ENCODE measurements at regions not wholly inside any gene's neighbourhood (a gene's known extent, or its start where the extent isn't known, plus 50 kb on each side); places are given as distances from the start of the nearest gene placed in this dataset.

DNA sequence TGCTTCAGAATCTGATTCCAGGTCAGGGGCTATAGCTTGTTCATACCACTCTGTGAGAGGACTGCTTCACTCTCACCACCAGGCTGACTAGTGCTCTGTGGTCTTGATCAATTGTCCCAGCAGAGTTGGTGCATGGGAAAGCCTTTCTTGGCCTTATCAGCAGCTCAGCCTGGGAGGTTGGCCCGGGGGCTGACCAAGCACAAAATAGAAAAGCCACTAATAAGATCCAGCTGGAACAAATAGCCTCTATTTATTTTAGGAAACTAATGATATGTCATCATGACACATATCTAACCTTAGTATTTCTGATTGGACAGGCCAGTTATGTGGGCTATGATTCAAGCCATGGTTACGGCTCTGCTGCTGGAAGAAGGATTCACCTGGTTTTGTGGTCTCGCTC is 134.2 kb downstream of the GDAP2 start:
- no peak overlapping the region for H3K27ac ChIP-seq
- H3K4me3 ChIP-seq = no peak overlapping the region

DNA sequence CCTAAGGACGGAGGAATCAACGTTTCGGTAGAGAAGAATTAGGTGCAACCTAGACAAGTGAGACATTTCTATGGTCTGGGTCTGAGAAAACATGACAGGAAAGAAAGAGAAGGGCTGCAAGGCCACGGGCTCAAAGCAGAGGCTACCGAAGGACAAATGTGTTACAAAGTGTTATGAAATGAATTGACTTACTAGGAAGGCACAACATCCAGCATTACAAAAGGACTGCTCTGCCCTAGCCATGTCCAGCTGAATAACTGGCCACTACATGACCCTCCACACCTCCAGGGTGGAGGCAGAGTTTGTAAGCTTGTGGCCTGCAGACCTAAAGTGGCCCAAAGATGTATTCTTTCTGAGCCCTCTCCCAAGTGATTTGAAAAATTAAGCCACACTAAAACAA is 133.6 kb downstream of the GDAP2 start:
- no peak overlapping the region for H3K4me3 ChIP-seq
- H3K27ac ChIP-seq = no peak overlapping the region

DNA sequence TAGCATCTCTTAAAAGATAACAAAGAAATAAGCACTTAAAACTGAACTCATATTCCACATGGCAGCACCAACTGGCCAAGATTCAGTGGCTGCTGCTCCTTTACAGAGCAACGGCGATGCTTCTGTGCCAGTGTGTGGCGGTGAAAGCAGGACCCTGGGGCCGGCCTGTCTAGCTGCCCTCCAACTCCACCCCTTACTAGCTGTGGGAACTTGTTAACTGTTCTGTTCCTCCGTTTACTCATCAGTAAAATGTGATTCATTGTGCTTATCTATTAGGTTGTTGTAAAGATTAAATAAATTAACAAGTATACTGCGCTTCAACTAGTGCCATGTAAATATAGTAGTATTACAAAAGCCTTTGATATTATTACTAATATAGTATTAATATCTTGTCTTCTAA is 133.2 kb downstream of the GDAP2 start:
- Histone ChIP-seq H3K4me3 (no peak overlapping the region), H3K27ac (no peak overlapping the region)

DNA sequence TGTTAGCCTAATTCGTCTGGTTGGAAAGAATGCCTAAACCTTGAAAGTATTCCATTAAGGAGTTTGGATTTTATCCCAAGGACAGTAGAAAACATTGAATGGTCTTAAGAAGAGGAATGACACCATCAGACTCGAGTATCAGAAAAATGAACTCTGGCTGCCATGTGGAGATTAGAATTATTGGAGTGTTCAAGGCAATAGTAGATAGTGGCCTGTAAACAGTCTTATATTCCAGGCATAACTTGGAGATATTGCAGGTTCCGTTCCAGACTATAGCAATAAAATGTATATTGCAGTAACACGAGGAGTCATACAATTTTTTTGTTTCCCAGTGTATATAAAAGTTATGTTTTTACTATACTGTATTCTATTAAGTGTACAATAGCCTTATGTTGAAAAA is 130.9 kb downstream of the GDAP2 start:
- H3K27ac ChIP-seq = no peak overlapping the region

DNA sequence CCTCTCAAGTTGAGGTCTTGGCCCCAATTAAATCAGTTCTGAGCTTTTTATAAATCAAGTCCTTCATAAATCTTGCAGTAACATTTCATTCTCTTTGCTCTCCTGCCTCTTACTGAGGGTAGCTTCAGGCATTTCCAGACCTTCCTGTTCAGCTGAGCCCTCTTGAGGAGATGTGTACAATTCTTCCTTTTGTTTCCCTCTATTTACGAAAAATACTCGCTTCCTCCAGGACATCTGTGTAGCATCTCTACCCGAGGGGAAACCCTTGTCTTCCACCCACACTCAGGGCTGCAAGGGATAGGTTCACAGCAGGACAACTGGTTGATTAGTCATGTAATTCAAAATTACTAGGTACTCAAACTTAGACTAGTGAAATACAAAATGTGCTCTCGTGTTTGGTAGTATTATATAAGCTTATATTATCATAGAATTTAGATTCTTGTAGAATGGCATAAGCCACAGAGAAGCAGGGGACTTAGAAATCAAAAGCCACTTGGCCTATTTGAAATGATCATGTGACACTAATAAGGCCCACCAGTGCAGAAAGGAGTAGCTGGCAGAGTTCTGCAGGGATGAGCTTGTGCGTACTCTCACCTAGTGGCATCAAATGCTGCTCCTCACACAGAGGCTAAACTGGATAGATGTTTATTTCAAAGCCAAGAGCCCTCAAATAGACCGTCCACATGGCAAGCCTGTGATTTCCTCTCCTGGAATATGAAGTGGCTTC is 126.7 kb downstream of the GDAP2 start:
- H3K4me3 ChIP-seq = no peak overlapping the region
- peak overlapping the region in 2 of 21 experiments; percentile 20 to 51 for H3K27ac ChIP-seq

More for the DNA sequence above, 130.9 kb downstream of the GDAP2 start:
- no peak overlapping the region for H3K4me3 ChIP-seq

DNA sequence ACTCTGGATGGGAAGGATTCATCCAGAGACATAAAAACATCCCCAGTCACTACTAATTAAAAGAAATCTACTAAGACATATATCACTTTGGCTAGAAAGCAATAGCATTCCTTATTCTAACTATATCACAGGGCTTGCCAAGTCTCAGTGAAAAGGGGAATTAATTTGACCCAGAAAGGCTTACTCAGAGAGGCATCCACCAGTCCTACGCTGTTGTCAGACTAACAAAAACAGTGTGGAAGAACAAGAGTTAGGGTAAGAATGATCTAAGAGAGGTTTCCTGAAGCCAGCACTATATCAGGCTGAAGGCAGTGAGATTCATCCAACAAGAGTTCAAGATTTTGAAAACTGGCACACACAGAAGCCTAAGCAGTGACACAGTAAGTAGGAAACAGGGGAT is 126.1 kb downstream of the GDAP2 start:
- Histone ChIP-seq H3K4me3 (no peak overlapping the region), H3K27ac (peak overlapping the region in 2 of 21 experiments; percentile 20 to 51)

DNA sequence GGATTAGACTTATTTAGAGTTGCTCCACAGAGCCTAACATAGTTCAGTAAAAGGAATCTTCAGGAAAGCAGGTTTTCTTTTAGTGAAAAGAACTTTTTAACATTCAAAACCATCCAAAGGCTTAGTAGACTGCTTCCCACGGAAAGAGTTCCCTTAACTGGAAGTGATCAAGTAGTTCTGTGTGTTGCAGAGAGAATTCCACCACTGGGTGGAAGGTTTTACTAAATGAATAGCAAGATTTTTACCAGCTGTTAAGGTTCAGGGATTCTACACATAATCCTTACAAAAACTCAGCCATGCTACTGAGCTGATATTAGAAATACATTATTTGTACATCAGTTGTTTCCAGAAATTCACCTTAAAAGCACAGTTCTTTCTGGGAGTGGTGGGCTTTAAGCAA is 119.7 kb downstream of the GDAP2 start:
- Histone ChIP-seq H3K27ac (no peak overlapping the region), H3K4me3 (no peak overlapping the region)

DNA sequence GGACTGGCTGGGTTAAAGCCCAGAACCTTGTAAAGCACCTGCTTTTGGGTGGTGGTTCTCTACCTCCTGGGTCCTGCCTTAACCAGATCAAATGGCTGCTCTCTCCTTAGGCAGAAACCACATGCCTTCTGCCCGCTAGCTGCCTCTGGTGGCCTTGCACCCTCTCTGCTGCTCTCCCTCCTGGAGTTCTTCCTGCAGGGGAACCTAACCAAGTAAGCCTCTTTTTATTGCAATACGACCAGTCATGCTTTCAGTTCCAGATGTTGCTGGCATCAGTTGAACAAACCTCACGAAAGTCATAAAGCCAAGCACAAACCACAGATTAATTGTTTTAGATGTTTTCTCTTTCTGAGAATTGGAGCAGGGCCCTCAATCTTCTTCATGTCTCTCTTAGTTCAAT is 118.9 kb downstream of the GDAP2 start:
- Histone ChIP-seq H3K4me3 (no peak overlapping the region), H3K27ac (no peak overlapping the region)

DNA sequence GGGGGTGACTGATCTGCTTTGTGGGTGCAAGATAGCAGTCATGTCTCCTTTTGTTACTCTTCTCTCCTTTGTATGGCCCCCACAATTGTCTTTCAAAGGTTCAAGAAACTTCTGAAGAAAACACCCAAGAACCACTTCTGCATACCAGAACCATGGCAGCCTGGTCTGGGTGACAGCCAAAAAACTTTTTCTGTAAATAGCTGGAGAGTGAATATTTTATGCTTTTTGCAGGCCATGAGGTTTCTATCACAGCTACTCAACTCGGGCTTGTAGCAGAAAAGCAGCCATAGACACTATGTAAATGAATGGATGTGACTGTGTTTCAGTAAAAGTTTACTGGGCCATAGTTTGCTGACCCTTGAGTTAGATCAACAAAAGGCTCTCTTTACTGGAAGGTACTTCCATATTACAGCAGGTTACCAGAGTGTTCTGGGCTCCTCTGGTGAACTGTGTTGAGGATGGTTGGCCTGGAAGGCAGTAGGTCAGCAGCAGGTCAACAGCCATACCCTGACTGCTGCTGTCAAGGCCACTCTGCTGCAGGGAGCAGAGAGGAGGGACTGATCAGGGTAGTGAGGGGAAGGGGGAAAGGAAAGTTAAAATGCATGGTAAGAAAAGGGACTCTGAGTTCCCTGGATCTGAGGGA is 116.4 kb downstream of the GDAP2 start:
- H3K4me3 ChIP-seq = no peak overlapping the region
- H3K27ac ChIP-seq = no peak overlapping the region

Data from skin epidermis (tissue), 12 donors.